Peyer's patch (tissue), 4 donors: ENCODE measurements at regions not wholly inside any gene's neighbourhood (a gene's known extent, or its start where the extent isn't known, plus 50 kb on each side); places are given as distances from the start of the nearest gene placed in this dataset.

Source experiments
- DNase-seq, 3 donors: peaks; one replicate each; pipeline ENCODE4 v3.0.0-alpha.2; 2017 to 2019
- H3K27ac ChIP-seq, 4 donors: fragments of 200-600 bp; sonication (generic); one replicate each; pipeline ENCODE4 v1.5.1; 2016 to 2019
- H3K27me3 ChIP-seq, 2 donors: fragments of 200-600 bp; sonication (generic); one replicate each; pipeline ENCODE4 v1.5.1; 2019
- H3K36me3 ChIP-seq, 3 donors: fragments of 200-600 bp; sonication (generic); one replicate each; pipeline ENCODE4 v1.5.1; 2016 to 2019
- H3K4me1 ChIP-seq, 4 donors: fragments of 200-600 bp; sonication (generic); one replicate each; pipeline ENCODE4 v1.5.1; 2016 to 2019
- H3K4me3 ChIP-seq, 4 donors: fragments of 200-600 bp; sonication (generic); 1 replicate in 3 of 4; 2 replicates in 1 of 4; pipeline ENCODE4 v1.5.1; 2016 to 2019; ENCODE audit warnings: mild to moderate bottlenecking in 1 of 4
- H3K9me3 ChIP-seq, 4 donors: fragments of 200-600 bp; sonication (generic); one replicate each; pipeline ENCODE4 v1.5.1; 2016 to 2019; ENCODE audit warnings: mild to moderate bottlenecking in 1 of 4
- POLR2A ChIP-seq, 2 donors: fragments of 450-650 bp; IDR thresholded peaks; one replicate each; pipeline ENCODE4 v1.5.1; 2017; ENCODE audit warnings: antibody characterized with exemption in 2 of 2, mild to moderate bottlenecking in 2 of 2, moderate library complexity in 2 of 2
- TF ChIP-seq, protein P1 (sequence below), 6 experiments: fragments of 450-650 bp in 4 of 6; fragments of 200-600 bp in 2 of 6; sonication (generic) in 1 of 6; IDR thresholded peaks; one replicate each; pipeline ENCODE4 v1.5.1; 2017 to 2019; ENCODE audit warnings: antibody characterized with exemption in 6 of 6, mild to moderate bottlenecking in 3 of 6, moderate library complexity in 1 of 6

DNA sequence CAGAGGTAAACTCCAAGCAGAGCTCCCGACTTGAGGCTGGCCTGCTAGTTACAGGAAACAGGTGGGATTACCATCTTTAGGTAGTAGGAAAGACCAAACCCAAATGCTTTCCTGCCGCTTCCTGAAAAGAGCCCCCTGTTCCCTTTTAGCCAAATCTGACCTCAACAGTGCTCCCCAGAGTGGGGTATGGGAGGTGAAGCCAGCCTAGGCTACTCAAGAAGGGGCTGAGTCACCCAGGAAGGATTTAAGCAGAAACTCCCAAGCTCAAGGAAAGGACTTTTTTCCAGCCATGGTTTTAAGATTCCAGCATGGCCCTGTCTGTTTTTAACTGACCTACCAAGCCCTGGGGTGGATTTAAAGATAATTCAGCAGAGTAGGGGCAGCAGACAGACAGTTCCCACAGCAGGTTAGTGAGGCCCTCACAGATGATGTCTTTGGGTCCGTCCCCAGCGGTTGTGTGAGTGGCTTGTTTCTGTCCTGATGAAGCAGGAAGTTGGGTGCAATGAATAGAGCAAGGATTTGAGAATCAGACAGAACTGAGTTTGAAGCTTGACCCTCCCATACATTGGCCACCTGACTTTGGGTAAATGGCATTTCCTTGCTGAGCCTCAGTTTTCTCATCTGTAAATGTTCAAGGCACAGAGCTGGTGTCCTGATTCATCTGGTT lies 76.9 kb upstream of the MAFB start:
- DNase-seq = no peak
- no peak for TF ChIP-seq POLR2A (IDR thresholded peaks at IDR 0.05)
- Histone ChIP-seq H3K27ac (no peak overlapping the region), H3K4me1 (no peaks in the 10 kb centered on the region), H3K4me3 (no peak overlapping the region), H3K36me3 (no peaks in the 10 kb centered on the region), H3K9me3 (no peaks in the 10 kb centered on the region), H3K27me3 (no peaks in the 10 kb centered on the region)

DNA sequence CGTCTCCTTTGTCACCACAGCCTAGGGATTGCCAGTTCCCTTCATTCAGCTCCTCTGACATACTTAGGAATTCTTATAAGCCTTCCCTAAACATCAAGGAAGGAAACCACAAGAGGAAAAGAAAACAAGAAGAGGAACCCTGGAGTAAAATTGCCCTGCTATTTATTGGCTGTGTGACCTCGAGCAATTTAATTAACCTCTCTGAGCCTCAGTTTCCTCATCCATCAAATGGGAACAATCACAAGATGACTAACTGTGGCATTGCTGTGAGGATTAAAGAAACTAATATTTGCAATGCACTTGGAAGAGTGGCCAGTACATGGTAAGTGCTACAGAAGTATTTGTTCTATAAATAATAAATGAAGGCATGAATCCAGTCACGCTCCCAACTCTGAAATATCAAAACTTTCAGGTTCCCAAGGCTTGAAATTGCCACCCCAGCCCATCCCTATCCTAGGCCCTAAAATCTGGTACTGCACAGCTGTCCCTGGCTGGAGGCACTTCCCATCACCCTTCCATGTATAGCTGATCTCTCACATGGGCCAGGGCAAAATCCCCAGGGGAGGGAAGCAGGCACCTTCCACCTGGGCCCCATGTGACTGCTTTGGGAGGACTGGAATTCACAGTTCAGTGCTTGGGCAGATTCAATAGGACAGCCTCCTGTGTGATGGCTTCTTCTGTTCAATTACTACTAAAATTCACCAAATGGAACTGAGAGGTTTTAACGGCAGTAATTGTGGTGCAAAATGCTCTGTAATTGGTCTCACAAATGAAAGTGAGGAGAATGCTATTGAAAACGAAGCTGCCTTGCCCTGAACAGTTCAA lies 78.0 kb upstream of the MAFB start:
- TF ChIP-seq, protein P1, sequence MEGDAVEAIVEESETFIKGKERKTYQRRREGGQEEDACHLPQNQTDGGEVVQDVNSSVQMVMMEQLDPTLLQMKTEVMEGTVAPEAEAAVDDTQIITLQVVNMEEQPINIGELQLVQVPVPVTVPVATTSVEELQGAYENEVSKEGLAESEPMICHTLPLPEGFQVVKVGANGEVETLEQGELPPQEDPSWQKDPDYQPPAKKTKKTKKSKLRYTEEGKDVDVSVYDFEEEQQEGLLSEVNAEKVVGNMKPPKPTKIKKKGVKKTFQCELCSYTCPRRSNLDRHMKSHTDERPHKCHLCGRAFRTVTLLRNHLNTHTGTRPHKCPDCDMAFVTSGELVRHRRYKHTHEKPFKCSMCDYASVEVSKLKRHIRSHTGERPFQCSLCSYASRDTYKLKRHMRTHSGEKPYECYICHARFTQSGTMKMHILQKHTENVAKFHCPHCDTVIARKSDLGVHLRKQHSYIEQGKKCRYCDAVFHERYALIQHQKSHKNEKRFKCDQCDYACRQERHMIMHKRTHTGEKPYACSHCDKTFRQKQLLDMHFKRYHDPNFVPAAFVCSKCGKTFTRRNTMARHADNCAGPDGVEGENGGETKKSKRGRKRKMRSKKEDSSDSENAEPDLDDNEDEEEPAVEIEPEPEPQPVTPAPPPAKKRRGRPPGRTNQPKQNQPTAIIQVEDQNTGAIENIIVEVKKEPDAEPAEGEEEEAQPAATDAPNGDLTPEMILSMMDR (IDR thresholded peaks at IDR 0.05) = no peak
- TF ChIP-seq POLR2A (IDR thresholded peaks at IDR 0.05) = no peak
- H3K27ac ChIP-seq = no peak overlapping the region
- no peaks in the 10 kb centered on the region for H3K9me3 ChIP-seq
- no peak for DNase-seq
- H3K27me3 ChIP-seq = no peaks in the 10 kb centered on the region
- no peaks in the 10 kb centered on the region for H3K36me3 ChIP-seq
- no peaks in the 10 kb centered on the region for H3K4me1 ChIP-seq
- H3K4me3 ChIP-seq = no peak overlapping the region

DNA sequence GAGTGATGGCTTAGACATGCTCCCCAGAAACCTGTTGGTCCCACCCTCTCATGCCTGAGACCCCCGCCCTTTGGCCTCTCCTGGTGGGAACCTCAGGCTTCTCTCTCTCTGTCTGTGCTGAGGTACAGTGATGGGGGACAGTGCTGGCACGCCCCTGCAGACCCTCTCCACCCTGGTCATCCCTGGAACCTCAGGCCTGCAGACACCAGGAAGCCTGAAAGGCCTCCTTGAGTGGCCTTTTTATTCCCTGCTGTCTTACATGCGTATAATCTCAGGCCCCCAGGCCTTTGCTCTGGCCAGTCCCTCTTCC lies 78.5 kb upstream of the MAFB start:
- H3K9me3 ChIP-seq = no peaks in the 10 kb centered on the region
- H3K36me3 ChIP-seq = no peaks in the 10 kb centered on the region
- no peaks in the 10 kb centered on the region for H3K27me3 ChIP-seq
- no peak overlapping the region for H3K4me3 ChIP-seq
- no peak for DNase-seq
- no peak overlapping the region for H3K27ac ChIP-seq
- no peaks in the 10 kb centered on the region for H3K4me1 ChIP-seq
- no peak for TF ChIP-seq POLR2A (IDR thresholded peaks at IDR 0.05)
- TF ChIP-seq, protein P1 (IDR thresholded peaks at IDR 0.05) = no peak

DNA sequence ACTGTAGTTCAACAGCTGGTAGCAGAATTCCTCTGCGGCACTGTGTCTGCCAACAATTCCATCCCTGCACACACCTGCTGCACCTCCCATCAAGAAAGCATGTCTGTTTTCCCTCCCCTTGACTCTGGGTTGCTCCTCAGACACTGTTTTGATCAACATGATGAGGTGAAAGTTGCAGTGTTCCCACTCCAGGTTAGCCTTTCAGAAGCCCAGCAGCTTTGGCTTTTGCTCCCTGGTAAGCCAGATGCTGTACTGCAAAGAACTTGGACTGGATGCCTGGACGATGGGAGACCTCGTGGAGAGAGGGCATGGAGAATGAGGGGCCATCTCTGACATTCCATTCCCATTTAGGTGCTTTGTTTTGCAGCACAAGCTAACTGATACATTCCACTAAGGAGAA lies 79.1 kb upstream of the MAFB start:
- Histone ChIP-seq H3K9me3 (no peaks in the 10 kb centered on the region), H3K4me1 (no peaks in the 10 kb centered on the region), H3K4me3 (no peak overlapping the region), H3K27ac (no peak overlapping the region), H3K36me3 (no peaks in the 10 kb centered on the region), H3K27me3 (no peaks in the 10 kb centered on the region)
- no peak for DNase-seq
- no peak for TF ChIP-seq POLR2A (IDR thresholded peaks at IDR 0.05)

DNA sequence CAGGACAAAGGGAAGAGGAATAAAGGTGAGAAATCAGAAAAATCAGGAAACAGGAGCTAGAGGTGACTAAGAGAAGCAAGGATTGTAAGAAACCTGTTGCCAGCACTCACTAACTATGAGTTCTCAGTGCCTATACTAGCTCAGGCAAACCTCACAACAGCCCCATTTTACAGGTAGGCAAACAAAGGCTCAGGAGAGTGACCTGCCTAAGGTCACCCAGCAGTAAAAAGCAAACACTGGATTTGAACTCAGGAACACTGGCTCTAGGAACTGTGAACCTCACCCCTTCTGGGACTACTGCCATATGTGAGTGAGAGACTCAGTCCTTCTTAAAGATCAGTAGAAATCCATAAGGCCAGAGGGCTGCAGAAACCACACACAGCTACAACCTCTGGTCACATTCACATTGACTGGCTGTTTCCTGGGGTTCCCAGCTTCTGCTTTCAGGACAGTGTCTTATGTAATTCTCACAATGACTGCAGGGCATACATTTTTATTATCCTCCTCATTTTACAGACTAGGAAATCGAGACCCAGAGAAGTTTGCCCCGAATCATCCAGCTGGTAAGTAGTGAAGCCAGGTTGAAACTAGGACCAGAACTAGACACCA lies 80.7 kb upstream of the MAFB start:
- H3K27ac ChIP-seq = no peak overlapping the region
- H3K27me3 ChIP-seq = no peaks in the 10 kb centered on the region

DNA sequence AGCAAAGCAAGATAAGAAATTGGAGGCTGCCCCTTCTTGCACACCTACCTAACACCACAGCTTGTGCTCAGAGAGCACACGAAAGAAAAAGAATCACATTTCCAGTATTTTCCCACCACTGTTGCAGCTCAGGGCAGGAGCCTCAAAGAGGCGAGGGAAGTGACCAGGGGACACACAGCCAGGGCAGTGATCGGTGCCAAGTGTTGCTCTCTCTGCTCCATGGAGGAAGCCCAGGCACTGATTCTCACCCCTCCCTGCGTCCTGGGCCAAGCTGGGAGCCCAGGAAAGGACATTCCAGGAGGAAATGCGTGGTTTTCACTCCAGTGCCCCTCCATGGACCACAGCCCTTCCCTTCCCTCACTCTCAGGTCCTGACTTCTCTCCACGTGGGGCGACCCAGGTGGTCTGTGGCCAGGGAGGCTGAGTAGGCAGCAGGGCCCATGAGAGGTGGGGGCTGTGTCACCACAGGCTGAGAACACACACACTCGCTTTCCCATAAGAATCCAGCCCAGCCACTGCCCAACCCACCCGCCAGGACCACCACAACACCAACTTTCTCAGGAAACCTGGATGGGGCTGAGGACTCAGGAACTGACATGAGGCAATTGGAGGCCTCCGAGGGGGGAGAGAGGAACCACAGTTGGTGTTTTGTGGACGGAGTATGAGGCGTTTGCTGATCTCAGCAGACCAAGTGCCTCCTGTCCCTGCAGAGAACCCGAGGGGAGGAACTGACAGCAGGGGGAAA lies 81.7 kb upstream of the MAFB start:
- no peak for TF ChIP-seq POLR2A (IDR thresholded peaks at IDR 0.05)
- TF ChIP-seq, protein P1 (IDR thresholded peaks at IDR 0.05) = no peak
- Histone ChIP-seq H3K9me3 (no peaks in the 10 kb centered on the region), H3K4me3 (no peak overlapping the region), H3K36me3 (no peaks in the 10 kb centered on the region), H3K27ac (no peak overlapping the region), H3K27me3 (no peaks in the 10 kb centered on the region), H3K4me1 (no peaks in the 10 kb centered on the region)
- peak in 1 of 3 donors; percentile 46 for DNase-seq

More for the DNA sequence above, 80.7 kb upstream of the MAFB start:
- TF ChIP-seq, protein P1 (IDR thresholded peaks at IDR 0.05) = no peak
- TF ChIP-seq POLR2A (IDR thresholded peaks at IDR 0.05) = no peak
- H3K9me3 ChIP-seq = no peaks in the 10 kb centered on the region
- no peak for DNase-seq
- no peak overlapping the region for H3K4me3 ChIP-seq
- H3K4me1 ChIP-seq = no peaks in the 10 kb centered on the region
- H3K36me3 ChIP-seq = no peaks in the 10 kb centered on the region
